GM18505 (cell line): ENCODE measurements at regions not wholly inside any gene's neighbourhood (a gene's known extent, or its start where the extent isn't known, plus 50 kb on each side); places are given as distances from the start of the nearest gene placed in this dataset.
A peak's percentile ranks its signal among the peaks of the same experiment; 100 is the strongest.

Experiments used
- ATAC-seq: cut with Tn5 transposase; IDR thresholded peaks from one replicate; pipeline ENCODE4 v1.9.1; 2021; ENCODE audit not compliant: unreplicated experiment
- POLR2A ChIP-seq: IDR thresholded peaks from 4 replicates; pipeline ENCODE4 v1.6.1; 2011; ENCODE audit warnings: borderline replicate concordance; ENCODE audit not compliant: insufficient read depth, insufficient read length; ENCODE audit errors: extremely low read depth

GRCh38 chr13:62551588-62551987 lies 1135.9 kb upstream of the PCDH20 start:
- no peak for ATAC-seq
- TF ChIP-seq POLR2A, result no peak

- ATAC-seq, result no peak
- TF ChIP-seq POLR2A, result no peak
Observed at GRCh38 chr13:62544928-62545327, 1129.3 kb upstream of the PCDH20 start.

- ATAC-seq, result no peak
- no peak for TF ChIP-seq POLR2A
Observed at GRCh38 chr13:62537593-62537992, 1121.9 kb upstream of the PCDH20 start.

- ATAC-seq, result no peak
- TF ChIP-seq POLR2A, result no peak
Observed at GRCh38 chr13:62525652-62526051, 1110.0 kb upstream of the PCDH20 start.

- peak; percentile 31 for ATAC-seq
- no peak for TF ChIP-seq POLR2A
Observed at GRCh38 chr13:62524498-62524897, 1108.8 kb upstream of the PCDH20 start.

GRCh38 chr13:62524061-62524460 lies 1108.4 kb upstream of the PCDH20 start:
- TF ChIP-seq POLR2A, result no peak
- ATAC-seq, result peak; percentile 76

- peak; percentile 92 for ATAC-seq
- no peak for TF ChIP-seq POLR2A
Observed at GRCh38 chr13:62512194-62513141, 1096.8 kb upstream of the PCDH20 start.

- TF ChIP-seq POLR2A, result no peak
- ATAC-seq, result no peak
Observed at GRCh38 chr13:62510906-62511655, 1095.4 kb upstream of the PCDH20 start.

- TF ChIP-seq POLR2A, result no peak
- no peak for ATAC-seq
Observed at GRCh38 chr13:62502588-62502987, 1086.9 kb upstream of the PCDH20 start.

- no peak for TF ChIP-seq POLR2A
- no peak for ATAC-seq
Observed at GRCh38 chr13:62489731-62490130, 1074.1 kb upstream of the PCDH20 start.

GRCh38 chr13:62483774-62484173 lies 1068.1 kb upstream of the PCDH20 start:
- no peak for TF ChIP-seq POLR2A
- ATAC-seq, result no peak

- no peak for ATAC-seq
- no peak for TF ChIP-seq POLR2A
Observed at GRCh38 chr13:62482351-62482750, 1066.7 kb upstream of the PCDH20 start.

- no peak for TF ChIP-seq POLR2A
- ATAC-seq, result no peak
Observed at GRCh38 chr13:62473944-62474237, 1058.2 kb upstream of the PCDH20 start.
